ENCODE measurements at regions not wholly inside any gene's neighbourhood (a gene's known extent, or its start where the extent isn't known, plus 50 kb on each side); places are given as distances from the start of the nearest gene placed in this dataset.

- no peak overlapping the region for H3K27ac Mint-ChIP-seq
- Histone ChIP-seq H3K79me2 (ENCODE audit: insufficient read depth, low read length) (no peaks in the 10 kb centered on the region), H2BK120ac (ENCODE audit: low read depth, low read length, poor library complexity, severe bottlenecking) (no peak overlapping the region), H2AK5ac (ENCODE audit: insufficient read length, low read length) (no peak overlapping the region), H4K91ac (ENCODE audit: insufficient read length, low read depth, low read length) (no peak overlapping the region), H3K27ac (ENCODE audit: insufficient read length, low read depth, low read length) (no peak overlapping the region), H3K79me1 (ENCODE audit: insufficient read depth, low read depth, low read length, poor library complexity, severe bottlenecking) (no peaks in the 10 kb centered on the region), H2BK20ac (ENCODE audit: low read depth, low read length, poor library complexity, severe bottlenecking) (no peak overlapping the region), H3T11ph (ENCODE audit: low read length) (no peak overlapping the region), H3K27me3 (ENCODE audit: insufficient read depth, low read length) (no peaks in the 10 kb centered on the region), H3K9me3 (ENCODE audit: control insufficient read depth, low read depth, low read length) (no peaks in the 10 kb centered on the region), H3K4me2 (ENCODE audit: insufficient read depth, insufficient read length, low read length) (no peak overlapping the region), H2AFZ (ENCODE audit: low read length) (no peak overlapping the region), H3K18ac (ENCODE audit: insufficient read length, low read depth, low read length) (no peak overlapping the region), H3K23ac (ENCODE audit: insufficient read length, low read depth, low read length) (no peak overlapping the region), H4K20me1 (ENCODE audit: control insufficient read depth, insufficient read depth, insufficient read length) (no peaks in the 10 kb centered on the region), H3K23me2 (ENCODE audit: insufficient read length, low read depth, low read length, poor library complexity, severe bottlenecking) (no peaks in the 10 kb centered on the region), H4K8ac (replicated peaks; ENCODE audit: insufficient read length, low read depth, low read length) (no peak overlapping the region), H3K4me1 (ENCODE audit: insufficient read depth, low read length) (no peaks in the 10 kb centered on the region), H2BK12ac (ENCODE audit: insufficient read length, low read depth, low read length) (no peak overlapping the region), H3K4ac (ENCODE audit: low read depth, low read length) (no peak overlapping the region), H4K5ac (ENCODE audit: insufficient read length, low read depth, low read length) (no peak overlapping the region), H2BK5ac (ENCODE audit: insufficient read length, low read length) (no peak overlapping the region), H3K56ac (ENCODE audit: insufficient read length, low read depth, low read length) (no peak overlapping the region), H3K14ac (ENCODE audit: insufficient read depth, low read length) (no peak overlapping the region), H3K9ac (ENCODE audit: extremely low read depth, insufficient read length, low read length) (no peak overlapping the region), H2BK15ac (ENCODE audit: low read depth, low read length) (no peak overlapping the region)
- DNase-seq = no peak
- H3K9me3 Mint-ChIP-seq = peaks cover 0 to 2% of the 10 kb centered on the region in 2 experiments; a peak in 1 of 5 replicates
- H3K27me3 Mint-ChIP-seq (ENCODE audit: low read depth) = 0 out of 2 replicates have a peak, but pooled peaks cover 3% of the 10 kb centered on the region
- H3K4me3 Mint-ChIP-seq = no peak overlapping the region
- H3K4me1 Mint-ChIP-seq = no peaks in the 10 kb centered on the region
- no peaks in the 10 kb centered on the region for H3K36me3 Mint-ChIP-seq (ENCODE audit: insufficient read depth in 1 of 3, low read depth in 3 of 3)
- no CpG with 5 or more reads among the region's 5 CpGs for WGBS (ENCODE audit: extremely low coverage, insufficient read length, low lambda C conversion rate)
- TF ChIP-seq, protein P1, sequence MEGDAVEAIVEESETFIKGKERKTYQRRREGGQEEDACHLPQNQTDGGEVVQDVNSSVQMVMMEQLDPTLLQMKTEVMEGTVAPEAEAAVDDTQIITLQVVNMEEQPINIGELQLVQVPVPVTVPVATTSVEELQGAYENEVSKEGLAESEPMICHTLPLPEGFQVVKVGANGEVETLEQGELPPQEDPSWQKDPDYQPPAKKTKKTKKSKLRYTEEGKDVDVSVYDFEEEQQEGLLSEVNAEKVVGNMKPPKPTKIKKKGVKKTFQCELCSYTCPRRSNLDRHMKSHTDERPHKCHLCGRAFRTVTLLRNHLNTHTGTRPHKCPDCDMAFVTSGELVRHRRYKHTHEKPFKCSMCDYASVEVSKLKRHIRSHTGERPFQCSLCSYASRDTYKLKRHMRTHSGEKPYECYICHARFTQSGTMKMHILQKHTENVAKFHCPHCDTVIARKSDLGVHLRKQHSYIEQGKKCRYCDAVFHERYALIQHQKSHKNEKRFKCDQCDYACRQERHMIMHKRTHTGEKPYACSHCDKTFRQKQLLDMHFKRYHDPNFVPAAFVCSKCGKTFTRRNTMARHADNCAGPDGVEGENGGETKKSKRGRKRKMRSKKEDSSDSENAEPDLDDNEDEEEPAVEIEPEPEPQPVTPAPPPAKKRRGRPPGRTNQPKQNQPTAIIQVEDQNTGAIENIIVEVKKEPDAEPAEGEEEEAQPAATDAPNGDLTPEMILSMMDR (conservative IDR thresholded peaks at IDR 0.05) = no peak
These were observed 274.7 kb downstream of the SUCLA2 start for GRCh38 chr13:47726394-47726793.

Data from H9 (cell line).